ENCODE measurements at regions not wholly inside any gene's neighbourhood (a gene's known extent, or its start where the extent isn't known, plus 50 kb on each side); places are given as distances from the start of the nearest gene placed in this dataset.

GRCh38 chr2:53432936-53433335 lies 334.7 kb upstream of the CHAC2 start:
- no peak for TF ChIP-seq CTCF (IDR thresholded peaks at IDR 0.05)
- no peak for TF ChIP-seq POLR2A (IDR thresholded peaks at IDR 0.05)
- TF ChIP-seq EP300 (IDR thresholded peaks at IDR 0.05): no peak

Measured in suprapubic skin (tissue), 3 donors.